ENCODE measurements at regions not wholly inside any gene's neighbourhood (a gene's known extent, or its start where the extent isn't known, plus 50 kb on each side); places are given as distances from the start of the nearest gene placed in this dataset.
"Not testable (repeated sequence)": the region's sequence is repeated elsewhere in the genome, so short reads cannot be mapped to it uniquely, and the experiment has no call there.

- no peak for DNase-seq (ENCODE audit: low read depth)
These were observed 451.7 kb upstream of the DDI1 start for GRCh38 chr11:103584720-103585119.

- DNase-seq (ENCODE audit: low read depth) = no peak
These were observed 451.0 kb upstream of the DDI1 start for GRCh38 chr11:103585401-103585800.

GRCh38 chr11:103585911-103586310, 450.5 kb upstream of the DDI1 start:
- DNase-seq (ENCODE audit: low read depth) = no peak

- DNase-seq (ENCODE audit: low read depth) = peak; percentile 14
These were observed 449.7 kb upstream of the DDI1 start for GRCh38 chr11:103586756-103587155.

- no peak for DNase-seq (ENCODE audit: low read depth)
These were observed 448.3 kb upstream of the DDI1 start for GRCh38 chr11:103587901-103588788.

GRCh38 chr11:103591554-103591953, 444.9 kb upstream of the DDI1 start:
- no peak for DNase-seq (ENCODE audit: low read depth)

GRCh38 chr11:103594283-103594682, 442.2 kb upstream of the DDI1 start:
- no peak for DNase-seq (ENCODE audit: low read depth)

- DNase-seq (ENCODE audit: low read depth) = no peak
These were observed 440.1 kb upstream of the DDI1 start for GRCh38 chr11:103596315-103596714.

- DNase-seq (ENCODE audit: low read depth) = peak; percentile 75
These were observed 435.1 kb upstream of the DDI1 start for GRCh38 chr11:103601225-103601846.

GRCh38 chr11:103602840-103603239, 433.6 kb upstream of the DDI1 start:
- no peak for DNase-seq (ENCODE audit: low read depth)

GRCh38 chr11:103604310-103604709, 432.1 kb upstream of the DDI1 start:
- DNase-seq (ENCODE audit: low read depth) = no peak

GRCh38 chr11:103608566-103608965, 427.9 kb upstream of the DDI1 start:
- DNase-seq (ENCODE audit: low read depth) = no peak

GRCh38 chr11:103609117-103610066, 427.0 kb upstream of the DDI1 start:
- DNase-seq (ENCODE audit: low read depth) = peak; percentile 97

- DNase-seq (ENCODE audit: low read depth) = no peak
These were observed 426.0 kb upstream of the DDI1 start for GRCh38 chr11:103610435-103610834.

- not testable (repeated sequence) for DNase-seq (ENCODE audit: low read depth)
These were observed 424.7 kb upstream of the DDI1 start for GRCh38 chr11:103611526-103612260.

GRCh38 chr11:103612451-103612850, 424.0 kb upstream of the DDI1 start:
- not testable (repeated sequence) for DNase-seq (ENCODE audit: low read depth)

GRCh38 chr11:103616586-103616985, 419.9 kb upstream of the DDI1 start:
- not testable (repeated sequence) for DNase-seq (ENCODE audit: low read depth)

GRCh38 chr11:103618528-103618927, 417.9 kb upstream of the DDI1 start:
- DNase-seq (ENCODE audit: low read depth) = peak; percentile 93

GRCh38 chr11:103619480-103619879, 417.0 kb upstream of the DDI1 start:
- DNase-seq (ENCODE audit: low read depth) = no peak

- peak; percentile 64 for DNase-seq (ENCODE audit: low read depth)
These were observed 416.5 kb upstream of the DDI1 start for GRCh38 chr11:103619938-103620337.

GRCh38 chr11:103622296-103622695, 414.1 kb upstream of the DDI1 start:
- DNase-seq (ENCODE audit: low read depth) = no peak

- DNase-seq (ENCODE audit: low read depth) = no peak
These were observed 412.5 kb upstream of the DDI1 start for GRCh38 chr11:103623933-103624332.

Measured in amniotic epithelial cell (primary cell).